Daoy (cell line): ENCODE measurements at regions not wholly inside any gene's neighbourhood (a gene's known extent, or its start where the extent isn't known, plus 50 kb on each side); places are given as distances from the start of the nearest gene placed in this dataset.
"Not testable (repeated sequence)": the region's sequence is repeated elsewhere in the genome, so short reads cannot be mapped to it uniquely, and the experiment has no call there.

Experiments
- DNase-seq: peaks from one replicate; pipeline ENCODE4 v3.0.0-alpha.2; 2015; ENCODE audit warnings: low read depth

- DNase-seq, result no peak
Measured at GRCh38 chr10:63675171-63675570, 154.0 kb downstream of the REEP3 start.

GRCh38 chr10:63677001-63677400 is 155.8 kb downstream of the REEP3 start:
- no peak for DNase-seq

- DNase-seq, result not testable (repeated sequence)
Measured at GRCh38 chr10:63680545-63680944, 159.3 kb downstream of the REEP3 start.

- DNase-seq, result peak; percentile 23
Measured at GRCh38 chr10:63681993-63682697, 160.9 kb downstream of the REEP3 start.

- not testable (repeated sequence) for DNase-seq
Measured at GRCh38 chr10:63682698-63683052, 161.5 kb downstream of the REEP3 start.

GRCh38 chr10:63683223-63683622 is 162.0 kb downstream of the REEP3 start:
- no peak for DNase-seq

- no peak for DNase-seq
Measured at GRCh38 chr10:63683686-63684085, 162.5 kb downstream of the REEP3 start.

- DNase-seq, result no peak
Measured at GRCh38 chr10:63684257-63684936, 163.2 kb downstream of the REEP3 start.

- DNase-seq, result no peak
Measured at GRCh38 chr10:63689768-63690167, 168.6 kb downstream of the REEP3 start.

- DNase-seq, result no peak
Measured at GRCh38 chr10:63692220-63692896, 171.2 kb downstream of the REEP3 start.

- not testable (repeated sequence) for DNase-seq
Measured at GRCh38 chr10:63693021-63693420, 171.8 kb downstream of the REEP3 start.

GRCh38 chr10:63696205-63696604 is 175.0 kb downstream of the REEP3 start:
- no peak for DNase-seq

- DNase-seq, result no peak
Measured at GRCh38 chr10:63697956-63698786, 177.0 kb downstream of the REEP3 start.

GRCh38 chr10:63698787-63699150 is 177.6 kb downstream of the REEP3 start:
- no peak for DNase-seq

- DNase-seq, result peak; percentile 93
Measured at GRCh38 chr10:63699785-63700613, 178.8 kb downstream of the REEP3 start.

- no peak for DNase-seq
Measured at GRCh38 chr10:63700631-63701156, 179.5 kb downstream of the REEP3 start.

- DNase-seq, result no peak
Measured at GRCh38 chr10:63702092-63702491, 180.9 kb downstream of the REEP3 start.

GRCh38 chr10:63703113-63703670 is 182.0 kb downstream of the REEP3 start:
- no peak for DNase-seq

GRCh38 chr10:63703740-63704345 is 182.6 kb downstream of the REEP3 start:
- DNase-seq, result no peak

GRCh38 chr10:63707254-63707910 is 186.2 kb downstream of the REEP3 start:
- DNase-seq, result peak; percentile 91
